ENCODE measurements at regions not wholly inside any gene's neighbourhood (a gene's known extent, or its start where the extent isn't known, plus 50 kb on each side); places are given as distances from the start of the nearest gene placed in this dataset.

GRCh38 chr7:114084002-114084471 lies 165.2 kb upstream of the PPP1R3A start:
- TF ChIP-seq CTCF (IDR thresholded peaks at IDR 0.05): no peak

GRCh38 chr7:114083166-114084001 lies 164.6 kb upstream of the PPP1R3A start:
- no peak for TF ChIP-seq CTCF (IDR thresholded peaks at IDR 0.05)

- TF ChIP-seq CTCF (IDR thresholded peaks at IDR 0.05): no peak
Measured at GRCh38 chr7:114082642-114083165, 163.9 kb upstream of the PPP1R3A start.

- TF ChIP-seq CTCF (IDR thresholded peaks at IDR 0.05): peak; percentile 62
Measured at GRCh38 chr7:114081606-114082425, 163.0 kb upstream of the PPP1R3A start.

GRCh38 chr7:114073701-114074100 lies 154.9 kb upstream of the PPP1R3A start:
- no peak for TF ChIP-seq CTCF (IDR thresholded peaks at IDR 0.05)

GRCh38 chr7:114070246-114070645 lies 151.4 kb upstream of the PPP1R3A start:
- TF ChIP-seq CTCF (IDR thresholded peaks at IDR 0.05): no peak

GRCh38 chr7:114062810-114063209 lies 144.0 kb upstream of the PPP1R3A start:
- TF ChIP-seq CTCF (IDR thresholded peaks at IDR 0.05): no peak

Data from LNCAP (cell line).